ENCODE measurements at regions not wholly inside any gene's neighbourhood (a gene's known extent, or its start where the extent isn't known, plus 50 kb on each side); places are given as distances from the start of the nearest gene placed in this dataset.

DNA sequence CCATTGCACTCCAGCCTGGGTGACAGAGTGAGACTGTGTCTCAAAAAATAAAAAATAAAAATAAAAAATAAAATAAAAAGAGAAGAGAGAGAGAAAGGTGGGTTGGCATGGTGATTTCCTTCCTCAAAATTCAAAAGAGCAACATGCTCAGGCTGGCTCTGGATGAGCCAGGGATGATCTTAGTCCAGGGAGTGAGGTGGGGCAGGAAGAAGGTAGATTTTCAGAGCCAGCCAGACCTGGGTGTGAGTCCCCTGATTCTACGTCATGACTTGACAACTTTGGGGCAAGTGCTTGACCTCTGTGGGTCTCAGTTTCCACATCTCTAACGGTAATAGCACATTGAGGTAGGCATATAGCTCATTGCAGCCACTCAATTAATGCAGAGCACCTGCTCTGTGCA is 109.4 kb upstream of the CTBP2 start:
- CTCF ChIA-PET, result no interaction called here
- WGBS (ENCODE audit: insufficient coverage, insufficient replicate concordance, low lambda C conversion rate, missing lambda C conversion rate), result 12% methylated on average over 2 of the region's 2 CpGs

DNA sequence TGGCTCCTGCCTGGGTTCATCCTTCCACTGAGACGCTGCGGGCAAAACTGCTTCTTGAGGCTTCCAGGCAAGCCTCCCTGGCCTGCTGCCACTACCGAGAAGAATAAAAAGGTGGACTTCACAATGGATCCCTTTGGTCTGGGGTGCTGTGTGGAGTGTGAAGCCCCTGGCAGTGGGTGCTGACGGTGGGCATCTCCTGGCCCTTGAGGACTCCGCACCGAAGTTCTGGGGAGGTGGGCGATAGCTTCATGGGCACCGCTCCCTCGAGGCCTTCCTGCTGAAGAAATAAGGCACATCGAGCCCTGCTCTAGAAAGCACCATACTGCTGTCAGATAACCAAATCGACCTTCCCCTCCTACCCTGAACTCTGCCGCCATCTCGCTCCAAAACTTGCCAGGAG is 106.6 kb upstream of the CTBP2 start:
- FAIRE-seq (no peak), ATAC-seq (no peak), DNase-seq (ENCODE audit: low read depth, low spot score) (no peak)
- Histone ChIP-seq H3K27me3 (replicated peaks in 1 of 2; ENCODE audit: control insufficient read depth in 2 of 2, insufficient read depth in 2 of 2, low read length in 1 of 2) (peaks cover 0 to 3% of the 10 kb centered on the region in 2 experiments; a peak in 1 of 4 replicates), H3K36me3 (ENCODE audit: control insufficient read depth in 2 of 2, insufficient read depth in 2 of 2, low read length in 1 of 2) (no peaks in the 10 kb centered on the region), H3K79me2 (ENCODE audit: control insufficient read depth, insufficient read depth, low read length) (no peaks in the 10 kb centered on the region), H3K4me2 (ENCODE audit: control insufficient read depth, insufficient read depth) (no peak overlapping the region), H3K9me3 (replicated peaks; ENCODE audit: control insufficient read depth, insufficient read depth, low read length) (no peaks in the 10 kb centered on the region; the same call in 2 of the 3 replicates), H4K20me1 (ENCODE audit: control insufficient read depth, insufficient read depth) (no peaks in the 10 kb centered on the region; the same call in 1 of the 2 replicates), H3K4me1 (ENCODE audit: control insufficient read depth, insufficient read depth, low read length) (no peaks in the 10 kb centered on the region), H2AFZ (ENCODE audit: control insufficient read depth, low read depth, low read length) (no peak overlapping the region), H3K4me3 (no peak overlapping the region), H3K27ac (ENCODE audit: control insufficient read depth, insufficient read depth) (no peak overlapping the region), H3K9ac (ENCODE audit: control insufficient read depth, insufficient read depth, low read length) (no peak overlapping the region)
- ChIA-PET CTCF (no interaction called here), RAD21 (ENCODE audit: unreplicated experiment) (no interaction called here), SMC1A (ENCODE audit: uncharacterized antibody, unreplicated experiment) (no interaction called here), POLR2A (no interaction called here)
- no TSS peak for BruUV-seq (replicated peaks)
- intact Hi-C loops (cut with micrococcal nuclease; ENCODE audit: unreplicated experiment), result no loop called here
- in situ Hi-C loops (cut with MboI), result no loop called here
- WGBS (ENCODE audit: insufficient coverage, insufficient replicate concordance, low lambda C conversion rate, missing lambda C conversion rate), result 45% methylated on average over 13 of the region's 13 CpGs
- TF ChIP-seq, protein P1, sequence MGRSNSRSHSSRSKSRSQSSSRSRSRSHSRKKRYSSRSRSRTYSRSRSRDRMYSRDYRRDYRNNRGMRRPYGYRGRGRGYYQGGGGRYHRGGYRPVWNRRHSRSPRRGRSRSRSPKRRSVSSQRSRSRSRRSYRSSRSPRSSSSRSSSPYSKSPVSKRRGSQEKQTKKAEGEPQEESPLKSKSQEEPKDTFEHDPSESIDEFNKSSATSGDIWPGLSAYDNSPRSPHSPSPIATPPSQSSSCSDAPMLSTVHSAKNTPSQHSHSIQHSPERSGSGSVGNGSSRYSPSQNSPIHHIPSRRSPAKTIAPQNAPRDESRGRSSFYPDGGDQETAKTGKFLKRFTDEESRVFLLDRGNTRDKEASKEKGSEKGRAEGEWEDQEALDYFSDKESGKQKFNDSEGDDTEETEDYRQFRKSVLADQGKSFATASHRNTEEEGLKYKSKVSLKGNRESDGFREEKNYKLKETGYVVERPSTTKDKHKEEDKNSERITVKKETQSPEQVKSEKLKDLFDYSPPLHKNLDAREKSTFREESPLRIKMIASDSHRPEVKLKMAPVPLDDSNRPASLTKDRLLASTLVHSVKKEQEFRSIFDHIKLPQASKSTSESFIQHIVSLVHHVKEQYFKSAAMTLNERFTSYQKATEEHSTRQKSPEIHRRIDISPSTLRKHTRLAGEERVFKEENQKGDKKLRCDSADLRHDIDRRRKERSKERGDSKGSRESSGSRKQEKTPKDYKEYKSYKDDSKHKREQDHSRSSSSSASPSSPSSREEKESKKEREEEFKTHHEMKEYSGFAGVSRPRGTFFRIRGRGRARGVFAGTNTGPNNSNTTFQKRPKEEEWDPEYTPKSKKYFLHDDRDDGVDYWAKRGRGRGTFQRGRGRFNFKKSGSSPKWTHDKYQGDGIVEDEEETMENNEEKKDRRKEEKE (IDR thresholded peaks at IDR 0.05), result no peak
- TF ChIP-seq TAF1 (IDR thresholded peaks at IDR 0.05; ENCODE audit: borderline replicate concordance, low read depth, low read length) (no peak), CREM (IDR thresholded peaks at IDR 0.05; ENCODE audit: low read depth) (no peak)
- TF ChIP-seq, protein P2, sequence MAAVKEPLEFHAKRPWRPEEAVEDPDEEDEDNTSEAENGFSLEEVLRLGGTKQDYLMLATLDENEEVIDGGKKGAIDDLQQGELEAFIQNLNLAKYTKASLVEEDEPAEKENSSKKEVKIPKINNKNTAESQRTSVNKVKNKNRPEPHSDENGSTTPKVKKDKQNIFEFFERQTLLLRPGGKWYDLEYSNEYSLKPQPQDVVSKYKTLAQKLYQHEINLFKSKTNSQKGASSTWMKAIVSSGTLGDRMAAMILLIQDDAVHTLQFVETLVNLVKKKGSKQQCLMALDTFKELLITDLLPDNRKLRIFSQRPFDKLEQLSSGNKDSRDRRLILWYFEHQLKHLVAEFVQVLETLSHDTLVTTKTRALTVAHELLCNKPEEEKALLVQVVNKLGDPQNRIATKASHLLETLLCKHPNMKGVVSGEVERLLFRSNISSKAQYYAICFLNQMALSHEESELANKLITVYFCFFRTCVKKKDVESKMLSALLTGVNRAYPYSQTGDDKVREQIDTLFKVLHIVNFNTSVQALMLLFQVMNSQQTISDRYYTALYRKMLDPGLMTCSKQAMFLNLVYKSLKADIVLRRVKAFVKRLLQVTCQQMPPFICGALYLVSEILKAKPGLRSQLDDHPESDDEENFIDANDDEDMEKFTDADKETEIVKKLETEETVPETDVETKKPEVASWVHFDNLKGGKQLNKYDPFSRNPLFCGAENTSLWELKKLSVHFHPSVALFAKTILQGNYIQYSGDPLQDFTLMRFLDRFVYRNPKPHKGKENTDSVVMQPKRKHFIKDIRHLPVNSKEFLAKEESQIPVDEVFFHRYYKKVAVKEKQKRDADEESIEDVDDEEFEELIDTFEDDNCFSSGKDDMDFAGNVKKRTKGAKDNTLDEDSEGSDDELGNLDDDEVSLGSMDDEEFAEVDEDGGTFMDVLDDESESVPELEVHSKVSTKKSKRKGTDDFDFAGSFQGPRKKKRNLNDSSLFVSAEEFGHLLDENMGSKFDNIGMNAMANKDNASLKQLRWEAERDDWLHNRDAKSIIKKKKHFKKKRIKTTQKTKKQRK (IDR thresholded peaks at IDR 0.05; ENCODE audit: low read depth, low read length), result no peak

More for the DNA sequence above, 109.4 kb upstream of the CTBP2 start:
- Histone ChIP-seq H3K4me3 (no peak overlapping the region), H3K27me3 (replicated peaks in 1 of 2; ENCODE audit: control insufficient read depth in 2 of 2, insufficient read depth in 2 of 2, low read length in 1 of 2) (peaks cover 0 to 3% of the 10 kb centered on the region in 2 experiments; a peak in 1 of 4 replicates), H3K9me3 (replicated peaks; ENCODE audit: control insufficient read depth, insufficient read depth, low read length) (no peaks in the 10 kb centered on the region), H3K36me3 (ENCODE audit: control insufficient read depth in 2 of 2, insufficient read depth in 2 of 2, low read length in 1 of 2) (no peaks in the 10 kb centered on the region), H2AFZ (ENCODE audit: control insufficient read depth, low read depth, low read length) (no peak overlapping the region), H3K27ac (ENCODE audit: control insufficient read depth, insufficient read depth) (no peak overlapping the region), H3K4me2 (ENCODE audit: control insufficient read depth, insufficient read depth) (no peak overlapping the region), H3K9ac (ENCODE audit: control insufficient read depth, insufficient read depth, low read length) (no peak overlapping the region), H3K4me1 (ENCODE audit: control insufficient read depth, insufficient read depth, low read length) (no peaks in the 10 kb centered on the region), H3K79me2 (ENCODE audit: control insufficient read depth, insufficient read depth, low read length) (no peaks in the 10 kb centered on the region), H4K20me1 (ENCODE audit: control insufficient read depth, insufficient read depth) (no peaks in the 10 kb centered on the region; the same call in 1 of the 2 replicates)
- DNase-seq (ENCODE audit: low read depth, low spot score) (no peak), FAIRE-seq (no peak), ATAC-seq (no peak)
- TF ChIP-seq NR2F1 (conservative IDR thresholded peaks at IDR 0.05) (no peak), ETV6 (conservative IDR thresholded peaks at IDR 0.05 in 1 of 2, IDR thresholded peaks at IDR 0.05 in 1 of 2; ENCODE audit: borderline replicate concordance in 1 of 2, low read depth in 1 of 2) (no peak), CREM (IDR thresholded peaks at IDR 0.05; ENCODE audit: low read depth) (no peak), NFIC (IDR thresholded peaks at IDR 0.05; ENCODE audit: low read depth, low read length) (no peak), YY1 (IDR thresholded peaks at IDR 0.05; ENCODE audit: low read depth, low read length) (no peak), MTA3 (IDR thresholded peaks at IDR 0.05; ENCODE audit: borderline replicate concordance, low read length) (no peak), SREBF1 (IDR thresholded peaks at IDR 0.05; ENCODE audit: low read length) (no peak), EP300 (IDR thresholded peaks at IDR 0.05; ENCODE audit: borderline replicate concordance in 1 of 2, control insufficient read depth in 1 of 2, low read depth in 2 of 2, low read length in 2 of 2) (no peak), ESRRA (IDR thresholded peaks at IDR 0.05; ENCODE audit: low read length) (no peak)
- TF ChIP-seq, protein P3, sequence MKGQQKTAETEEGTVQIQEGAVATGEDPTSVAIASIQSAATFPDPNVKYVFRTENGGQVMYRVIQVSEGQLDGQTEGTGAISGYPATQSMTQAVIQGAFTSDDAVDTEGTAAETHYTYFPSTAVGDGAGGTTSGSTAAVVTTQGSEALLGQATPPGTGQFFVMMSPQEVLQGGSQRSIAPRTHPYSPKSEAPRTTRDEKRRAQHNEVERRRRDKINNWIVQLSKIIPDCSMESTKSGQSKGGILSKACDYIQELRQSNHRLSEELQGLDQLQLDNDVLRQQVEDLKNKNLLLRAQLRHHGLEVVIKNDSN (IDR thresholded peaks at IDR 0.05; ENCODE audit: borderline replicate concordance, extremely low read length, insufficient read depth, low read depth, low read length), result no peak
- SMC1A ChIA-PET (ENCODE audit: uncharacterized antibody, unreplicated experiment), result no interaction called here
- RAD21 ChIA-PET (ENCODE audit: unreplicated experiment), result no interaction called here
- intact Hi-C loops (cut with micrococcal nuclease; ENCODE audit: unreplicated experiment), result no loop called here
- in situ Hi-C loops (cut with MboI), result no loop called here
- POLR2A ChIA-PET, result no interaction called here
- no TSS peak for BruUV-seq (replicated peaks)
